ENCODE measurements at regions not wholly inside any gene's neighbourhood (a gene's known extent, or its start where the extent isn't known, plus 50 kb on each side); places are given as distances from the start of the nearest gene placed in this dataset.
"Not testable (repeated sequence)": the region's sequence is repeated elsewhere in the genome, so short reads cannot be mapped to it uniquely, and the experiment has no call there.

GRCh38 chr6:139446138-139446715, 71.8 kb upstream of the CITED2 start:
- H3K4me3 ChIP-seq (ENCODE audit: low read depth, low read length) = no peak overlapping the region
- DNase-seq (ENCODE audit: low read depth) = no peak

DNA sequence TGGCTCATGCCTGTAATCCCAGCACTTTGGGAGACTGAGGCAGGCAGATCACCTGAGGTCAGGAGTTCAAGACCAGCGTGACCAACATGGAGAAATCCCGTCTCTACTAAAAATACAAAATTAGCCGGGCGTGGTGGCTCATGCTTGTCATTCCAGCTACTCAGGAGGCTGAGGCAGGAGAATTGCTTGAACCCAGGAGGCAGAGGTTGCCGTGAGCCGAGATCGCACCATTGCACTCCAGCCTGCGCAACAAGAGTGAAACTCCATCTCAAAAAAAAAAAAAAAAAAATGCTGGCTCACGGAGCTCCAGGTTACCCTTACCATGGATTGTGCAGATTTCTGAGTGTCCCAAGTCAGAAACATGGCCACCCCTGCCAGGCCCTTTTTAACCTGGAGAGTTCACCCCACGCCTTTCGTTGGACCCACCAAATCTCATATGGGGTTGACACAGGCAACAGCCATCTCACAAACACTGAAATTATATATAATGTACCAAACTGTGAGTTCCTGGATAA, 69.9 kb upstream of the CITED2 start:
- not testable (repeated sequence) for DNase-seq (ENCODE audit: low read depth); H3K4me3 ChIP-seq (ENCODE audit: low read depth, low read length)

More at GRCh38 chr6:139446138-139446715, 71.8 kb upstream of the CITED2 start:
- TF ChIP-seq CTCF (IDR thresholded peaks at IDR 0.05; ENCODE audit: insufficient read depth, low read depth, low read length, missing control alignments) = no peak

- no peak for DNase-seq (ENCODE audit: low read depth)
- no peak overlapping the region for H3K4me3 ChIP-seq (ENCODE audit: low read depth, low read length)
- TF ChIP-seq CTCF (IDR thresholded peaks at IDR 0.05; ENCODE audit: insufficient read depth, low read depth, low read length, missing control alignments) = no peak
These were observed 69.0 kb upstream of the CITED2 start for GRCh38 chr6:139443231-139444112.

- no peak for TF ChIP-seq CTCF (IDR thresholded peaks at IDR 0.05; ENCODE audit: insufficient read depth, low read depth, low read length, missing control alignments)
- no peak for DNase-seq (ENCODE audit: low read depth)
- H3K4me3 ChIP-seq (ENCODE audit: low read depth, low read length) = no peak overlapping the region
These were observed 67.8 kb upstream of the CITED2 start for GRCh38 chr6:139442188-139442671.

- H3K4me3 ChIP-seq (ENCODE audit: low read depth, low read length) = no peak overlapping the region
- no peak for TF ChIP-seq CTCF (IDR thresholded peaks at IDR 0.05; ENCODE audit: insufficient read depth, low read depth, low read length, missing control alignments)
- no peak for DNase-seq (ENCODE audit: low read depth)
These were observed 64.9 kb upstream of the CITED2 start for GRCh38 chr6:139439349-139439748.

DNA sequence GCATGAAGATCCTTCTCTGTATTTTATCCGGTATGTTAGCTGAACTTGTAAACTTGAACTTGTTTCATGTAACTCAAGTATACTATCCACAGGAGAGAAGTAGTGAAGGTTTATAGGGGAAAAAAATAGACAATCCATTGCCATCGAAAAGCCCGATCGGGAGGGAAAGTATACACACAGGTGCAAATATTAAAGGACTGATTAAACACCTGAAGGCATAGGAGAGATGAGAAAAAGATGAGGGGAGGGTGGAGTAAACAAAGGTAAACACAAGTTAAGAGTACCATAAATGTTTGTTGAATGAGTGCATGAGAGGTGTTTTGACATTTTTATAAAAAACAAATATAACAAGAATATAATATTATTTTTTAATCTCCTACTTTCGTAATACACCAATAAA, 64.3 kb upstream of the CITED2 start:
- DNase-seq (ENCODE audit: low read depth) = no peak
- TF ChIP-seq CTCF (IDR thresholded peaks at IDR 0.05; ENCODE audit: insufficient read depth, low read depth, low read length, missing control alignments) = no peak
- no peak overlapping the region for H3K4me3 ChIP-seq (ENCODE audit: low read depth, low read length)

GRCh38 chr6:139436957-139437348, 62.5 kb upstream of the CITED2 start:
- TF ChIP-seq CTCF (IDR thresholded peaks at IDR 0.05; ENCODE audit: insufficient read depth, low read depth, low read length, missing control alignments) = no peak
- DNase-seq (ENCODE audit: low read depth) = no peak
- no peak overlapping the region for H3K4me3 ChIP-seq (ENCODE audit: low read depth, low read length)

Data from GM12865 (cell line).